HCT116 (cell line): ENCODE measurements at regions not wholly inside any gene's neighbourhood (a gene's known extent, or its start where the extent isn't known, plus 50 kb on each side); places are given as distances from the start of the nearest gene placed in this dataset.

Source experiments
- ZFX ChIP-seq: fragments of 450-650 bp; IDR thresholded peaks from 2 replicates; pipeline ENCODE4 v1.6.1; 2017
- ZNF274 ChIP-seq: fragments of 200-500 bp; sonication (Bioruptor generic); IDR thresholded peaks from 2 replicates; pipeline ENCODE4 v1.6.1; 2014; ENCODE audit warnings: mild to moderate bottlenecking, low read depth, low read length, inconsistent platforms
- TF ChIP-seq, protein P1 (sequence below), 3 experiments: fragments of 200-600 bp in 1 of 3; sonication (generic) in 1 of 3; IDR thresholded peaks in 2 of 3; conservative IDR thresholded peaks in 1 of 3; 2 replicates each; pipeline ENCODE4 v1.5.1; 2012 to 2017; ENCODE audit warnings: low read depth in 2 of 3, low read length in 2 of 3, antibody characterized with exemption in 1 of 3, borderline replicate concordance in 1 of 3, control low read depth in 1 of 3, mild to moderate bottlenecking in 1 of 3, mixed read lengths in 1 of 3, mixed run types in 1 of 3, moderate library complexity in 1 of 3; ENCODE audit not compliant: insufficient read depth in 1 of 3

DNA sequence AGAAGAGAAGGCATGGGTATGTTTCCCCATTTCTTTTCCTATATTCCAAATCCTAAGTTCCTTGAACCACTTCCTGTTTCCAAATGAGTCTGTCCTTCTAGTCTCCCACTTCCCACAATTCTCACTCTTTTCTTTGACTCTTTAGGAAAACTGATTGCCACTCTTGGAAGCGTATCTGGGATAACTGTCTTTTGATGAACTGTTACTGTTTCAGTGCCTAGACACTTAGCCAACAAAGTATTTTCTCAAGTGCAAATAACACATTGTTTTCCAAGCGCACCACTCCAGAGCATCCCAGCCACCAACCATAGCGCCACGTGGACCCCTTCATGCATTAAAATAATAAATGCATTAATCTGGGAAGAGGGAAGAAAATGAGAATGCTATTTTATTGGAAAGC, 342.8 kb downstream of the MTX2 start:
- no peak for TF ChIP-seq ZNF274
- TF ChIP-seq, protein P1, sequence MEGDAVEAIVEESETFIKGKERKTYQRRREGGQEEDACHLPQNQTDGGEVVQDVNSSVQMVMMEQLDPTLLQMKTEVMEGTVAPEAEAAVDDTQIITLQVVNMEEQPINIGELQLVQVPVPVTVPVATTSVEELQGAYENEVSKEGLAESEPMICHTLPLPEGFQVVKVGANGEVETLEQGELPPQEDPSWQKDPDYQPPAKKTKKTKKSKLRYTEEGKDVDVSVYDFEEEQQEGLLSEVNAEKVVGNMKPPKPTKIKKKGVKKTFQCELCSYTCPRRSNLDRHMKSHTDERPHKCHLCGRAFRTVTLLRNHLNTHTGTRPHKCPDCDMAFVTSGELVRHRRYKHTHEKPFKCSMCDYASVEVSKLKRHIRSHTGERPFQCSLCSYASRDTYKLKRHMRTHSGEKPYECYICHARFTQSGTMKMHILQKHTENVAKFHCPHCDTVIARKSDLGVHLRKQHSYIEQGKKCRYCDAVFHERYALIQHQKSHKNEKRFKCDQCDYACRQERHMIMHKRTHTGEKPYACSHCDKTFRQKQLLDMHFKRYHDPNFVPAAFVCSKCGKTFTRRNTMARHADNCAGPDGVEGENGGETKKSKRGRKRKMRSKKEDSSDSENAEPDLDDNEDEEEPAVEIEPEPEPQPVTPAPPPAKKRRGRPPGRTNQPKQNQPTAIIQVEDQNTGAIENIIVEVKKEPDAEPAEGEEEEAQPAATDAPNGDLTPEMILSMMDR (IDR thresholded peaks at IDR 0.05 in 2 of 3, conservative IDR thresholded peaks at IDR 0.05 in 1 of 3; ENCODE audit: borderline replicate concordance in 1 of 3, insufficient read depth in 1 of 3, low read depth in 2 of 3, low read length in 2 of 3): no peak
- no peak for TF ChIP-seq ZFX
